ENCODE measurements at regions not wholly inside any gene's neighbourhood (a gene's known extent, or its start where the extent isn't known, plus 50 kb on each side); places are given as distances from the start of the nearest gene placed in this dataset.

- no TSS peak for BruUV-seq (replicated peaks)
- Histone ChIP-seq H3K14ac (replicated peaks; ENCODE audit: low read depth, low read length) (no peak overlapping the region), H3K9ac (ENCODE audit: low read depth, low read length) (no peak overlapping the region), H4K91ac (ENCODE audit: insufficient read depth, low read depth, low read length) (no peak overlapping the region), H2BK20ac (ENCODE audit: low read depth, low read length) (no peak overlapping the region), H3K9me1 (ENCODE audit: insufficient read depth, low read length) (no peaks in the 10 kb centered on the region), H2AFZ (replicated peaks; ENCODE audit: low read length, poor library complexity) (no peak overlapping the region), H3K23ac (ENCODE audit: low read depth, low read length) (no peak overlapping the region), H3K4me2 (ENCODE audit: low read depth, low read length) (no peak overlapping the region), H3K56ac (ENCODE audit: extremely low read depth, insufficient read depth, low read length) (no peak overlapping the region), H3K79me1 (ENCODE audit: low read depth in 1 of 2, low read length in 2 of 2) (no peaks in the 10 kb centered on the region), H3K9me3 (ENCODE audit: control insufficient read depth, insufficient read depth, low read length) (no peaks in the 10 kb centered on the region), H3K4me3 (ENCODE audit: insufficient read depth, low read depth, low read length) (no peak overlapping the region), H3K36me3 (ENCODE audit: control insufficient read depth, insufficient read depth, low read length) (no peaks in the 10 kb centered on the region), H2AK9ac (replicated peaks; ENCODE audit: low read depth, low read length, poor library complexity) (no peak overlapping the region), H4K5ac (ENCODE audit: low read depth, low read length) (no peak overlapping the region), H3K4me1 (ENCODE audit: control insufficient read depth, insufficient read depth, low read length) (no peaks in the 10 kb centered on the region), H3K27me3 (ENCODE audit: control insufficient read depth, insufficient read depth, low read length) (no peaks in the 10 kb centered on the region), H3K4ac (ENCODE audit: low read depth, low read length) (no peak overlapping the region), H2BK120ac (ENCODE audit: low read depth, low read length) (no peak overlapping the region), H2BK5ac (ENCODE audit: low read depth, low read length, poor library complexity, severe bottlenecking) (no peak overlapping the region), H2AK5ac (ENCODE audit: low read depth, low read length) (no peak overlapping the region), H4K8ac (ENCODE audit: low read depth in 2 of 2, low read length in 2 of 2) (no peak overlapping the region), H3K27ac (ENCODE audit: insufficient read depth, low read length) (no peak overlapping the region), H4K20me1 (ENCODE audit: insufficient read depth, low read length) (no peaks in the 10 kb centered on the region), H3K18ac (ENCODE audit: low read depth, low read length) (no peak overlapping the region), H2BK15ac (ENCODE audit: low read depth, low read length) (no peak overlapping the region)
- in situ Hi-C loops (cut with MboI; ENCODE audit: low sequenced_read_pairs) = no loop called here
- DNase-seq (no peak), ATAC-seq (ENCODE audit: low read depth) (no peak)
- WGBS, 2 experiments (ENCODE audit: extremely low coverage in 2 of 2, insufficient read length in 1 of 2) = no CpG with 5 or more reads among the region's 2 CpGs
- ChIA-PET POLR2A (ENCODE audit: unreplicated experiment) (no interaction called here), CTCF (no interaction called here)
- intact Hi-C loops (cut with micrococcal nuclease) = no loop called here
- TF ChIP-seq NFE2L2 (IDR thresholded peaks at IDR 0.05; ENCODE audit: low read depth, low read length) = no peak
- no peak for TF ChIP-seq CHD1 (IDR thresholded peaks at IDR 0.05; ENCODE audit: low read depth, low read length)
- TF ChIP-seq CEBPB (IDR thresholded peaks at IDR 0.05; ENCODE audit: low read depth, low read length) = no peak
- TF ChIP-seq MAZ (IDR thresholded peaks at IDR 0.05; ENCODE audit: borderline replicate concordance, low read depth, low read length) = no peak
- no peak for TF ChIP-seq MXI1 (IDR thresholded peaks at IDR 0.05; ENCODE audit: borderline replicate concordance, low read depth, low read length)
- TF ChIP-seq RFX5 (IDR thresholded peaks at IDR 0.05; ENCODE audit: low read depth, low read length) = no peak
- no peak for TF ChIP-seq BHLHE40 (IDR thresholded peaks at IDR 0.05; ENCODE audit: low read depth, low read length)
- TF ChIP-seq USF2 (IDR thresholded peaks at IDR 0.05; ENCODE audit: low read depth, low read length) = no peak
- TF ChIP-seq RCOR1 (IDR thresholded peaks at IDR 0.05; ENCODE audit: insufficient replicate concordance, low read length) = no peak
- TF ChIP-seq ELK1 (IDR thresholded peaks at IDR 0.05; ENCODE audit: borderline replicate concordance, low read depth, low read length) = no peak
- dilution Hi-C loops (cut with HindIII; ENCODE audit: low sequenced_read_pairs, unreplicated experiment) = no loop called here
Measured at GRCh38 chr7:89998554-89998953, 155.7 kb upstream of the STEAP1 start.

Data from IMR-90 (cell line).